CD4-positive, alpha-beta T cell (primary cell): ENCODE measurements at regions not wholly inside any gene's neighbourhood (a gene's known extent, or its start where the extent isn't known, plus 50 kb on each side); places are given as distances from the start of the nearest gene placed in this dataset.

ENCODE experiments used
- ATAC-seq: fragments of 200-7000 bp; cut with Tn5 transposase; one replicate; pipeline ENCODE4 v1.10.0; 2022; ENCODE audit warnings: mild to moderate bottlenecking; ENCODE audit not compliant: poor library complexity
- CTCF ChIA-PET: fragments of 350-600 bp; sonication (Branson Sonifier 250); formaldehyde crosslinking; loops from one replicate; lab custom pipeline; 2021; ENCODE audit warnings: antibody characterized with exemption, inconsistent platforms; lab: Charles Lee
- POLR2A ChIA-PET: fragments of 350-600 bp; sonication (Branson Sonifier 250); formaldehyde crosslinking; loops from one replicate; lab custom pipeline; 2021; ENCODE audit warnings: antibody characterized with exemption, inconsistent platforms; lab: Charles Lee
- DNase-seq, 14 experiments: peaks; one replicate each; pipeline ENCODE4 v3.0.0-alpha.2; 2013 to 2020; ENCODE audit warnings: mixed read lengths in 2 of 14
- H3K27ac ChIP-seq, 2 donors: one replicate each; pipeline versions ENCODE4 v1.5.1 to v1.7.0; 2013; ENCODE audit warnings: low read length in 2 of 2, low read depth in 1 of 2, mild to moderate bottlenecking in 1 of 2
- H3K27me3 ChIP-seq, 2 experiments: 1 replicate in 1 of 2; 2 replicates in 1 of 2; pipeline versions ENCODE4 v1.6.1 to v1.7.0; 2013; ENCODE audit warnings: low read length in 2 of 2, control low read depth in 1 of 2, mild to moderate bottlenecking in 1 of 2, moderate library complexity in 1 of 2; ENCODE audit not compliant: insufficient read depth in 2 of 2, control insufficient read depth in 1 of 2
- H3K36me3 ChIP-seq: one replicate; pipeline ENCODE4 v1.6.1; 2013; ENCODE audit warnings: low read length, control low read depth; ENCODE audit not compliant: insufficient read depth
- H3K4me1 ChIP-seq: one replicate; pipeline ENCODE4 v1.6.1; 2013; ENCODE audit warnings: low read length, control low read depth; ENCODE audit not compliant: insufficient read depth
- H3K4me3 ChIP-seq: one replicate; pipeline ENCODE4 v1.5.1; 2013; ENCODE audit warnings: mild to moderate bottlenecking, low read length, moderate library complexity
- H3K9me3 ChIP-seq, 2 experiments: 1 replicate in 1 of 2; 2 replicates in 1 of 2; pipeline versions ENCODE4 v1.6.1 to v1.7.0; 2013; ENCODE audit warnings: low read length in 2 of 2, mild to moderate bottlenecking in 2 of 2, control low read depth in 1 of 2, moderate library complexity in 1 of 2; ENCODE audit not compliant: control insufficient read depth in 1 of 2, insufficient read depth in 1 of 2
- H3K27ac Mint-ChIP-seq: one replicate; pipeline ENCODE4 v1.8.0; 2020; ENCODE audit warnings: mixed read lengths
- H3K27me3 Mint-ChIP-seq: one replicate; pipeline ENCODE4 v1.8.0; 2021; ENCODE audit warnings: mixed read lengths
- H3K36me3 Mint-ChIP-seq: one replicate; pipeline ENCODE4 v1.8.0; 2021; ENCODE audit warnings: low read depth, mixed read lengths
- H3K4me1 Mint-ChIP-seq: one replicate; pipeline ENCODE4 v1.8.0; 2021; ENCODE audit warnings: low read depth, mixed read lengths
- H3K4me3 Mint-ChIP-seq: one replicate; pipeline ENCODE4 v1.8.0; 2020; ENCODE audit warnings: mild to moderate bottlenecking, mixed read lengths
- H3K9me3 Mint-ChIP-seq: one replicate; pipeline ENCODE4 v1.8.0; 2020; ENCODE audit warnings: mixed read lengths
- intact Hi-C, 2 experiments: fragments of 100-400 bp; cut with DNase I in 1 of 2; cut with micrococcal nuclease in 1 of 2; formaldehyde crosslinking; loops; one replicate each; pipeline versions ENCODE4 v1.15.1 to v1.9.0; 2023 to 2025; cut with DNase I, micrococcal nuclease
- TF ChIP-seq, protein P1 (sequence below): fragments of 200-600 bp; IDR thresholded peaks from one replicate; pipeline ENCODE4 v1.8.0; 2022; ENCODE audit warnings: antibody characterized with exemption, mild to moderate bottlenecking

DNA sequence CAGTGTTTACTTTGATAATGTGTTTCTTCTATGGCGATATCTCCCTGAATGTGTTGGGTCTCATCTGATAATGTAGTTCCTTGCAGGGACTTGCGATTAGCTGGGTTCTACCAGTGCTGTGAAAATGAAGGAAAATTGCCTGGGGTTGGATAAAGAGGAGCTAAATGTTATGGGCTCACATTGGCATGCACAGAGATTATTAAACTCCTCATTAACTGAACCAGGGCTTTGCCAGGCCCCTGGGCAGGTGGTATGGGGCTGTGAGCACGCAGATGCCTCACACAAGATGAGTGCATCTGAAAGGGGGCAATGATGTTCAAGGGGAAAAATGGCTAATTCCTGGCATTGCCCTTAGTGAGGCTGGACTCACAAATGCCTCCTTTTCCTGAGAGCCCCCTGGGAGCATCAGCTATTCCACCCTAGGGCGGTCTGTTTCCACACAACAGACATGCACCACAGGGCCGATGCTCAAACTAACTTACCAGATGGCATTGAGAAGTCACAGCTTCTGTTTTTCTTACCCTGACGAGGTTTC is 321.1 kb downstream of the SEC16B start:
- CTCF ChIA-PET: no interaction called here
- Mint-ChIP-seq H3K27ac (no peak overlapping the region), H3K27me3 (no peaks in the 10 kb centered on the region), H3K9me3 (peaks cover 9% of the 10 kb centered on the region), H3K4me3 (no peak overlapping the region), H3K36me3 (no peaks in the 10 kb centered on the region), H3K4me1 (no peaks in the 10 kb centered on the region)
- DNase-seq (no peak), ATAC-seq (no peak)
- no peak overlapping the region for H3K27ac ChIP-seq
- TF ChIP-seq, protein P1, sequence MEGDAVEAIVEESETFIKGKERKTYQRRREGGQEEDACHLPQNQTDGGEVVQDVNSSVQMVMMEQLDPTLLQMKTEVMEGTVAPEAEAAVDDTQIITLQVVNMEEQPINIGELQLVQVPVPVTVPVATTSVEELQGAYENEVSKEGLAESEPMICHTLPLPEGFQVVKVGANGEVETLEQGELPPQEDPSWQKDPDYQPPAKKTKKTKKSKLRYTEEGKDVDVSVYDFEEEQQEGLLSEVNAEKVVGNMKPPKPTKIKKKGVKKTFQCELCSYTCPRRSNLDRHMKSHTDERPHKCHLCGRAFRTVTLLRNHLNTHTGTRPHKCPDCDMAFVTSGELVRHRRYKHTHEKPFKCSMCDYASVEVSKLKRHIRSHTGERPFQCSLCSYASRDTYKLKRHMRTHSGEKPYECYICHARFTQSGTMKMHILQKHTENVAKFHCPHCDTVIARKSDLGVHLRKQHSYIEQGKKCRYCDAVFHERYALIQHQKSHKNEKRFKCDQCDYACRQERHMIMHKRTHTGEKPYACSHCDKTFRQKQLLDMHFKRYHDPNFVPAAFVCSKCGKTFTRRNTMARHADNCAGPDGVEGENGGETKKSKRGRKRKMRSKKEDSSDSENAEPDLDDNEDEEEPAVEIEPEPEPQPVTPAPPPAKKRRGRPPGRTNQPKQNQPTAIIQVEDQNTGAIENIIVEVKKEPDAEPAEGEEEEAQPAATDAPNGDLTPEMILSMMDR: no peak
- peaks cover 0 to 5% of the 10 kb centered on the region in 2 experiments for H3K9me3 ChIP-seq
- H3K27me3 ChIP-seq: no peaks in the 10 kb centered on the region
- H3K36me3 ChIP-seq: no peaks in the 10 kb centered on the region
- H3K4me3 ChIP-seq: no peak overlapping the region
- intact Hi-C loops: no loop called here
- POLR2A ChIA-PET: no interaction called here
- H3K4me1 ChIP-seq: no peaks in the 10 kb centered on the region

DNA sequence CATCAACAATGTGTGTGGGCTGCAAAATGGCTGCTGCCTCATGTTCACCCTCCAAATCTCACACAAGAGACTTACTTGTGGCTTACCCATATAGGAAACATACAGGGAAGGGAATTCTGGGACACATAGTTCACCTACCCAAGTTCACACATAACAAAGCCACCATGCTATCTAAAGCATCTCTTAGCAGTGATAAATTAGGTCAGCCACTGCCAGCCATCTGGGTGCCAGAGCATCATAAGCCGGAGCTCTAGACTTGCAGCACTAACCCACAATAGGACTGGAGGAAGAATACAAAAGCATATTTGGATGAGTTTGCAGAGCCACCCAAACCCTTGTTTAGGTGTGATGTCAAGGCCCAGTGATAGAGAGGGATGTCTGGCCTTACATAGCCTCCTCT is 321.7 kb downstream of the SEC16B start:
- DNase-seq (no peak), ATAC-seq (no peak)
- TF ChIP-seq, protein P1: no peak
- Mint-ChIP-seq H3K4me1 (no peaks in the 10 kb centered on the region), H3K36me3 (no peaks in the 10 kb centered on the region), H3K9me3 (peaks cover 4% of the 10 kb centered on the region), H3K27me3 (no peaks in the 10 kb centered on the region), H3K4me3 (no peak overlapping the region), H3K27ac (no peak overlapping the region)
- CTCF ChIA-PET: no interaction called here
- no peaks in the 10 kb centered on the region for H3K4me1 ChIP-seq
- H3K4me3 ChIP-seq: no peak overlapping the region
- POLR2A ChIA-PET: no interaction called here
- H3K27me3 ChIP-seq: no peaks in the 10 kb centered on the region
- H3K27ac ChIP-seq: no peak overlapping the region
- intact Hi-C loops: no loop called here
- no peaks in the 10 kb centered on the region for H3K36me3 ChIP-seq
- H3K9me3 ChIP-seq: peaks cover 0 to 5% of the 10 kb centered on the region in 2 experiments

DNA sequence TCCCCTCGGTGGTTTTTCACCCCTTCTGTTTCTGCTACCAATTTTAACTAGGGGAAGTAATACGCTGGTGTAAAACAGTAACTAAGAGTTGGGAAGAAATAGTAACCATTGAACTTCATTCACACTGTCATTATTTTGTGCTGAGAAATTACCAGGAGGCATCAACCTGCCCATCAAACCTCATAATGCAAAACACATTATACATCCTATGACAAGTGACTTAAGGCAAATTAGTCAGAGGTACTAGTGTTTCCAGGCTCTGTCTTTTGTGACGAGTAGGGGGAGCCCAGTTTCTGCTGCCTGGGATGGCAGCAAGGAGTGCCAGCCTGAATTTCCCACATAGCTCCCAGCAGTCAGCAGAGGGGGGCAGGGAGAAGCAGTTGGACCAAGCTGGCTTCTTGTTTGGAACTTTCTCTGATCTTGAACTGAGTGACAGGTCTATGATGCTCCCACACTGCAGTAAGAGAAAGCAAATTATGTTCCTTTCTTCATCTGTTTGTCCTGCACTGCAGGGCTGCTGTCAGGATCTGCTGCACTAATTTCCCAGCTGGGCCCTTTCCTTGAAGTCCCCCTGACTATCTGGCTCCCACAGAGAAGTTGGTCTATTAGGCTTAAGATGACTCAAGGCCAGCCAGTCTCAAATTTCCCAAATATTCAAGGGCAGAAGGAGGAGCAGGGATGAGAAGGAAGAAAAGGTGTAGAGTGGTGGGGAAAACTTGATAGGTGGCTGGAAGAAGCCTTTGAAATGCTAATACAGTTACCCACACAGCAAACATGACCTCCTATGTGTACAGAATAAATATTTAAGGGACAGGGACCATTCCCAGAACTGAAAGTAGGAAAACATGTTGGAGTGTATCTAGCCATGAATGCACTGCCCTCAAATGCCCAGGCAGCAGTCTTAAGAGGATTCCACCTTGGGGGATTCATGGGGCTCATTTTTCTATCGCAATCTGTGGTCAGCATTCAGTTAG is 322.8 kb downstream of the SEC16B start:
- TF ChIP-seq, protein P1: no peak
- no peak overlapping the region for H3K4me3 ChIP-seq
- no peaks in the 10 kb centered on the region for H3K4me1 ChIP-seq
- no peak overlapping the region for H3K4me3 Mint-ChIP-seq
- no peak overlapping the region for H3K27ac Mint-ChIP-seq
- ChIA-PET CTCF (no interaction called here), POLR2A (no interaction called here)
- no peaks in the 10 kb centered on the region for H3K9me3 Mint-ChIP-seq
- no peak for DNase-seq
- no peaks in the 10 kb centered on the region for H3K36me3 Mint-ChIP-seq
- H3K27me3 Mint-ChIP-seq: no peaks in the 10 kb centered on the region
- no peaks in the 10 kb centered on the region for H3K27me3 ChIP-seq
- peaks cover 0 to 5% of the 10 kb centered on the region in 2 experiments for H3K9me3 ChIP-seq
- H3K36me3 ChIP-seq: no peaks in the 10 kb centered on the region
- ATAC-seq: no peak
- intact Hi-C loops: no loop called here
- no peaks in the 10 kb centered on the region for H3K4me1 Mint-ChIP-seq
- H3K27ac ChIP-seq: no peak overlapping the region
